WTC11 (cell line): ENCODE measurements at regions not wholly inside any gene's neighbourhood (a gene's known extent, or its start where the extent isn't known, plus 50 kb on each side); places are given as distances from the start of the nearest gene placed in this dataset.

Source experiments
- ATAC-seq: fragments of 200-7000 bp; cut with Tn5 transposase; 2 replicates; pipeline ENCODE4 v1.10.0; 2021; ENCODE audit warnings: mild to moderate bottlenecking, moderate library complexity
- CTCF ChIA-PET: fragments of 300-600 bp; sonication (Branson Sonifier 250); formaldehyde crosslinking; loops from one replicate; lab custom pipeline; 2021; ENCODE audit warnings: antibody characterized with exemption; lab: Charles Lee
- POLR2A ChIA-PET: fragments of 350-600 bp; sonication (Branson Sonifier 250); formaldehyde crosslinking; loops from one replicate; lab custom pipeline; 2021; ENCODE audit warnings: antibody characterized with exemption; lab: Charles Lee
- DNase-seq: peaks from one replicate; pipeline ENCODE4 v3.0.0; 2021; ENCODE audit warnings: low spot score
- H3K27ac Mint-ChIP-seq: 2 replicates; pipeline ENCODE4 v1.8.0; 2021; ENCODE audit warnings: mixed read lengths
- H3K27me3 Mint-ChIP-seq: 2 replicates; pipeline ENCODE4 v1.8.0; 2021; ENCODE audit warnings: low read depth, mild to moderate bottlenecking, moderate library complexity, mixed read lengths
- H3K36me3 Mint-ChIP-seq: 2 replicates; pipeline ENCODE4 v1.8.0; 2021; ENCODE audit warnings: mixed read lengths
- H3K4me1 Mint-ChIP-seq: 2 replicates; pipeline ENCODE4 v1.8.0; 2022; ENCODE audit warnings: mixed read lengths
- H3K4me3 Mint-ChIP-seq: 2 replicates; pipeline ENCODE4 v1.8.0; 2021; ENCODE audit warnings: mild to moderate bottlenecking, moderate library complexity, mixed read lengths
- H3K9me3 Mint-ChIP-seq: 2 replicates; pipeline ENCODE4 v1.8.0; 2021; ENCODE audit warnings: mixed read lengths
- ATF1 ChIP-seq: sonication (generic); formaldehyde crosslinking; IDR thresholded peaks from 2 replicates; pipeline ENCODE4 v1.8.1; 2023; ENCODE audit warnings: mild to moderate bottlenecking, moderate library complexity, missing genetic modification reagents
- CBFB ChIP-seq: sonication (generic); formaldehyde crosslinking; IDR thresholded peaks from 2 replicates; pipeline ENCODE4 v1.8.1; 2022; ENCODE audit warnings: mild to moderate bottlenecking, low read depth, missing genetic modification reagents
- E2F4 ChIP-seq: sonication (generic); formaldehyde crosslinking; IDR thresholded peaks from 2 replicates; pipeline ENCODE4 v1.8.1; 2022; ENCODE audit warnings: low read depth, mild to moderate bottlenecking, moderate library complexity, missing genetic modification reagents, borderline replicate concordance
- ERG ChIP-seq: fragments of 250-450 bp; sonication (Bioruptor Pico); IDR thresholded peaks from 2 replicates; pipeline ENCODE4 v1.8.0; 2021; ENCODE audit warnings: mild to moderate bottlenecking
- ETV6 ChIP-seq: sonication (generic); formaldehyde crosslinking; IDR thresholded peaks from 2 replicates; pipeline ENCODE4 v1.8.1; 2022; ENCODE audit warnings: mild to moderate bottlenecking, missing genetic modification reagents
- FOXP1 ChIP-seq: sonication (generic); formaldehyde crosslinking; IDR thresholded peaks from 2 replicates; pipeline ENCODE4 v1.8.0; 2022; ENCODE audit warnings: missing genetic modification reagents, mild to moderate bottlenecking, moderate library complexity, borderline replicate concordance
- FOXP4 ChIP-seq: sonication (generic); formaldehyde crosslinking; IDR thresholded peaks from 2 replicates; pipeline ENCODE4 v1.8.0; 2022; ENCODE audit warnings: mild to moderate bottlenecking, missing genetic modification reagents
- GTF2I ChIP-seq: fragments of 250-450 bp; sonication (Bioruptor Pico); conservative IDR thresholded peaks from 2 replicates; pipeline ENCODE4 v1.4.0; 2021; ENCODE audit warnings: mild to moderate bottlenecking
- MYBL2 ChIP-seq: sonication (generic); formaldehyde crosslinking; IDR thresholded peaks from 2 replicates; pipeline ENCODE4 v1.8.1; 2023; ENCODE audit warnings: mild to moderate bottlenecking, moderate library complexity, missing genetic modification reagents
- OVOL2 ChIP-seq: fragments of 250-450 bp; sonication (Bioruptor Pico); IDR thresholded peaks from 2 replicates; pipeline ENCODE4 v1.9.0; 2021; ENCODE audit warnings: mild to moderate bottlenecking, borderline replicate concordance
- PRDM15 ChIP-seq: sonication (generic); formaldehyde crosslinking; IDR thresholded peaks from 2 replicates; pipeline ENCODE4 v1.8.0; 2022; ENCODE audit warnings: missing genetic modification reagents
- PRRX2 ChIP-seq: fragments of 250-450 bp; sonication (Bioruptor Pico); IDR thresholded peaks from 2 replicates; pipeline ENCODE4 v1.8.0; 2021; ENCODE audit warnings: mild to moderate bottlenecking
- TCF7 ChIP-seq: sonication (generic); formaldehyde crosslinking; IDR thresholded peaks from 2 replicates; pipeline ENCODE4 v1.8.0; 2022; ENCODE audit warnings: mild to moderate bottlenecking, low read depth, missing genetic modification reagents, moderate library complexity
- ZMAT4 ChIP-seq: fragments of 250-450 bp; sonication (Bioruptor Pico); IDR thresholded peaks from 2 replicates; pipeline ENCODE4 v1.9.0; 2021; ENCODE audit warnings: mild to moderate bottlenecking
- ZNF423 ChIP-seq: fragments of 250-450 bp; sonication (Bioruptor Pico); IDR thresholded peaks from 2 replicates; pipeline ENCODE4 v2.1.2; 2022; ENCODE audit warnings: mild to moderate bottlenecking, moderate library complexity
- TF ChIP-seq, protein P1 (sequence below): sonication (generic); formaldehyde crosslinking; conservative IDR thresholded peaks from 2 replicates; pipeline ENCODE4 v1.8.1; 2023; ENCODE audit warnings: mild to moderate bottlenecking, low read depth, missing genetic modification reagents, moderate library complexity
- TF ChIP-seq, protein P2 (sequence below): sonication (generic); formaldehyde crosslinking; IDR thresholded peaks from 2 replicates; pipeline ENCODE4 v1.8.1; 2022; ENCODE audit warnings: mild to moderate bottlenecking, moderate library complexity, missing genetic modification reagents
- TF ChIP-seq, protein P3 (sequence below): sonication (generic); formaldehyde crosslinking; IDR thresholded peaks from 2 replicates; pipeline ENCODE4 v1.8.1; 2023; ENCODE audit warnings: mild to moderate bottlenecking, missing genetic modification reagents, moderate library complexity
- TF ChIP-seq, protein P4 (sequence below): sonication (generic); formaldehyde crosslinking; IDR thresholded peaks from 2 replicates; pipeline ENCODE4 v1.8.0; 2022; ENCODE audit warnings: mild to moderate bottlenecking, missing genetic modification reagents

DNA sequence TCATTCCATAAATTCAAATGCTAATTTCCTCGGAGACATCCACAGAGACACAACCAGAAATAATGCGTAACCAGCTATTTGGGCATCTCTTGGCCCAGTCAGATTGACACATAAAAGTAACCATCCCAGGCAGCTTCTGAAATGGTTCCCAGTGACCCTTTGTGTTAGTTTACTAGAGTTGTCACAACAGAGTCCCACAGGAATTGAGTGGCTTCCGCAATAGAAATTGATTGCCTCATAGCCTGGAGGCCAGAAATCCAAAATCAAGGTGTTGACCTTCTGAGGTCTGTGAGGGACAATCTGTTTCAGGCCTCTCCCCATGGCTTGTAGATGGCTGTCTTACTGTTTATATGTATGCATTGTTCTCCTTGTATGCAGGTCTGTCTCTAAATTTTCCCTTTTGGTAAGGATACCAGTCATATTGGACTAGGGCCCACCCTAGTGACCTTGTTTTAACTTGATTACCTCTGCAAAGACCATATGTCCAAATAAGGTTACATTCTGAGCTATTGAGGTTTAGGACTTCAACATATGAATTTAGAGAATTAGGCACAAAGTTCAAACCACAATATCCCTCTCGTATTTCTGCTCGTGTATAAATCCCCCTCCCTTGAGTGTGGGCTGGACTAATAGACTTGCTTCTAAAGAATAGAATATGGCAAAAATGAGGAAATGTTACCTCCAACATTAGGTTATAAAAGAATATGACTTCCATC, 78.2 kb upstream of the FGGY start:
- H3K9me3 Mint-ChIP-seq: peaks cover 28% of the 10 kb centered on the region
- peaks cover 3% of the 10 kb centered on the region; the same call in 1 of the 2 replicates for H3K4me1 Mint-ChIP-seq
- ChIA-PET POLR2A (no interaction called here), CTCF (no interaction called here)
- no peaks in the 10 kb centered on the region; the same call in 1 of the 2 replicates for H3K27me3 Mint-ChIP-seq
- no peak for DNase-seq
- H3K36me3 Mint-ChIP-seq: peaks cover 10% of the 10 kb centered on the region
- H3K27ac Mint-ChIP-seq: no peak overlapping the region
- no peak overlapping the region for H3K4me3 Mint-ChIP-seq
- ATAC-seq: no peak
- TF ChIP-seq ETV6 (CRISPR knock-in tag) (no peak), FOXP1 (no peak), FOXP4 (no peak), PRRX2 (CRISPR knock-in tag) (no peak), GTF2I (no peak), ERG (no peak), PRDM15 (CRISPR knock-in tag) (no peak), ATF1 (CRISPR knock-in tag) (no peak), MYBL2 (CRISPR knock-in tag) (no peak), ZNF423 (CRISPR knock-in tag) (no peak)
- TF ChIP-seq, protein P1, sequence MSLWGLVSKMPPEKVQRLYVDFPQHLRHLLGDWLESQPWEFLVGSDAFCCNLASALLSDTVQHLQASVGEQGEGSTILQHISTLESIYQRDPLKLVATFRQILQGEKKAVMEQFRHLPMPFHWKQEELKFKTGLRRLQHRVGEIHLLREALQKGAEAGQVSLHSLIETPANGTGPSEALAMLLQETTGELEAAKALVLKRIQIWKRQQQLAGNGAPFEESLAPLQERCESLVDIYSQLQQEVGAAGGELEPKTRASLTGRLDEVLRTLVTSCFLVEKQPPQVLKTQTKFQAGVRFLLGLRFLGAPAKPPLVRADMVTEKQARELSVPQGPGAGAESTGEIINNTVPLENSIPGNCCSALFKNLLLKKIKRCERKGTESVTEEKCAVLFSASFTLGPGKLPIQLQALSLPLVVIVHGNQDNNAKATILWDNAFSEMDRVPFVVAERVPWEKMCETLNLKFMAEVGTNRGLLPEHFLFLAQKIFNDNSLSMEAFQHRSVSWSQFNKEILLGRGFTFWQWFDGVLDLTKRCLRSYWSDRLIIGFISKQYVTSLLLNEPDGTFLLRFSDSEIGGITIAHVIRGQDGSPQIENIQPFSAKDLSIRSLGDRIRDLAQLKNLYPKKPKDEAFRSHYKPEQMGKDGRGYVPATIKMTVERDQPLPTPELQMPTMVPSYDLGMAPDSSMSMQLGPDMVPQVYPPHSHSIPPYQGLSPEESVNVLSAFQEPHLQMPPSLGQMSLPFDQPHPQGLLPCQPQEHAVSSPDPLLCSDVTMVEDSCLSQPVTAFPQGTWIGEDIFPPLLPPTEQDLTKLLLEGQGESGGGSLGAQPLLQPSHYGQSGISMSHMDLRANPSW: no peak
- TF ChIP-seq, protein P2, sequence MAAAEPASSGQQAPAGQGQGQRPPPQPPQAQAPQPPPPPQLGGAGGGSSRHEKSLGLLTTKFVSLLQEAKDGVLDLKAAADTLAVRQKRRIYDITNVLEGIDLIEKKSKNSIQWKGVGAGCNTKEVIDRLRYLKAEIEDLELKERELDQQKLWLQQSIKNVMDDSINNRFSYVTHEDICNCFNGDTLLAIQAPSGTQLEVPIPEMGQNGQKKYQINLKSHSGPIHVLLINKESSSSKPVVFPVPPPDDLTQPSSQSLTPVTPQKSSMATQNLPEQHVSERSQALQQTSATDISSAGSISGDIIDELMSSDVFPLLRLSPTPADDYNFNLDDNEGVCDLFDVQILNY (CRISPR knock-in tag): no peak
- TF ChIP-seq, all 79 proteins: peak for 0

GRCh38 chr1:59219916-59220315, 77.0 kb upstream of the FGGY start:
- POLR2A ChIA-PET: no interaction called here
- no peak overlapping the region for H3K4me3 Mint-ChIP-seq
- H3K9me3 Mint-ChIP-seq: peaks cover 28% of the 10 kb centered on the region
- peaks cover 10% of the 10 kb centered on the region for H3K36me3 Mint-ChIP-seq
- no peak overlapping the region for H3K27ac Mint-ChIP-seq
- ATAC-seq (no peak), DNase-seq (no peak)
- H3K4me1 Mint-ChIP-seq: peaks cover 12% of the 10 kb centered on the region
- H3K27me3 Mint-ChIP-seq: no peaks in the 10 kb centered on the region; the same call in 1 of the 2 replicates
- CTCF ChIA-PET: no interaction called here
- TF ChIP-seq TCF7: no peak
- TF ChIP-seq, protein P3, sequence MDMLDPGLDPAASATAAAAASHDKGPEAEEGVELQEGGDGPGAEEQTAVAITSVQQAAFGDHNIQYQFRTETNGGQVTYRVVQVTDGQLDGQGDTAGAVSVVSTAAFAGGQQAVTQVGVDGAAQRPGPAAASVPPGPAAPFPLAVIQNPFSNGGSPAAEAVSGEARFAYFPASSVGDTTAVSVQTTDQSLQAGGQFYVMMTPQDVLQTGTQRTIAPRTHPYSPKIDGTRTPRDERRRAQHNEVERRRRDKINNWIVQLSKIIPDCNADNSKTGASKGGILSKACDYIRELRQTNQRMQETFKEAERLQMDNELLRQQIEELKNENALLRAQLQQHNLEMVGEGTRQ (CRISPR knock-in tag): no peak
- TF ChIP-seq ZMAT4: no peak
- TF ChIP-seq E2F4 (CRISPR knock-in tag): no peak
- TF ChIP-seq OVOL2 (CRISPR knock-in tag): no peak
- TF ChIP-seq, protein P4, sequence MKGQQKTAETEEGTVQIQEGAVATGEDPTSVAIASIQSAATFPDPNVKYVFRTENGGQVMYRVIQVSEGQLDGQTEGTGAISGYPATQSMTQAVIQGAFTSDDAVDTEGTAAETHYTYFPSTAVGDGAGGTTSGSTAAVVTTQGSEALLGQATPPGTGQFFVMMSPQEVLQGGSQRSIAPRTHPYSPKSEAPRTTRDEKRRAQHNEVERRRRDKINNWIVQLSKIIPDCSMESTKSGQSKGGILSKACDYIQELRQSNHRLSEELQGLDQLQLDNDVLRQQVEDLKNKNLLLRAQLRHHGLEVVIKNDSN (CRISPR knock-in tag): no peak
- no peak for TF ChIP-seq FOXP1
- no peak for TF ChIP-seq CBFB (CRISPR knock-in tag)
